NCI-H1930 (cell line): ENCODE measurements at regions not wholly inside any gene's neighbourhood (a gene's known extent, or its start where the extent isn't known, plus 50 kb on each side); places are given as distances from the start of the nearest gene placed in this dataset.
"Not testable (repeated sequence)": the region's sequence is repeated elsewhere in the genome, so short reads cannot be mapped to it uniquely, and the experiment has no call there.

Experiments
- DNase-seq, 2 experiments: peaks; one replicate each; lab custom pipeline; 2025; lab: John Stamatoyannopoulos, UW

DNA sequence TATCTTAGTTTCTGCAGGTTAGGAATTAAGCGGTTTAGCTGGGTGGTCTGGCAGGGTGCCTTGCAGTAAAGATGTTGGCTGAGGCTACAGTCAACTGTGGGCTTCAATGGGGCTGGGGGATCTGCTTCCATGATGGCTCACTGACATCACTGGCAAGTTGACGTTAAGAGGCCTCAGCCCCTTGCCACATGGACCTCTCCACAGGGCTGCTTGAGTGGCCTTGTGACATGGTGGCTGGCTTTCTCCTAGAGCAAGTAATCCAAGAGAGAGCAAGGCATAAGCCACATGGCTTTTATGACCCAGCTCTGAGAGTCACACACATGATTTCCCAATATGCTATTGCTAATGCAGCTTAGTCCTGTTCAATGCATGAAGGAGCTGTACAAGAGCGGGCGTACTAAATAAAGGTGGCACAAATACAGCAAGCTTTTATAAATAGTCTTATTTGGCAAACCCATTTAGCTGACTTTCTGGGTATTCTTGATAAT, 109.1 kb downstream of the SEPTIN7 start:
- no peak for DNase-seq

DNA sequence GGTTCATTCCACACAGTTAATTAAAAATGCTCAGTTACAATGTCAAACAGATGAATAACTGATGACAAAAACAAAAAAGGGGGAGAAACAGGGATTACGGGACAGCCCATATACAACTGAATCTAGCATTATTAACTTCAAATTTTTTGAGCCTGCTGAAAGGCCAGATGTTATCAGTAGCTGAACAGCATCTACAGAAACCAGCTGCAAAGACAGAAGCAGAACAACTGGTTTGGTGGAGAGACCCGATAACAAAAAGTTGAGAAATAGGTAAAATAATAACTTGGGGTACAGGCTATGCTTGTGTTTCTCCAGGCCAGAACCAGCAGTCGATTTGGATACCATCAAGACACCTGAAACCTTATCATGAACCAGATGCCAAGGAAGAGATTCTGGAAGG, 109.8 kb downstream of the SEPTIN7 start:
- DNase-seq: not testable (repeated sequence)

DNA sequence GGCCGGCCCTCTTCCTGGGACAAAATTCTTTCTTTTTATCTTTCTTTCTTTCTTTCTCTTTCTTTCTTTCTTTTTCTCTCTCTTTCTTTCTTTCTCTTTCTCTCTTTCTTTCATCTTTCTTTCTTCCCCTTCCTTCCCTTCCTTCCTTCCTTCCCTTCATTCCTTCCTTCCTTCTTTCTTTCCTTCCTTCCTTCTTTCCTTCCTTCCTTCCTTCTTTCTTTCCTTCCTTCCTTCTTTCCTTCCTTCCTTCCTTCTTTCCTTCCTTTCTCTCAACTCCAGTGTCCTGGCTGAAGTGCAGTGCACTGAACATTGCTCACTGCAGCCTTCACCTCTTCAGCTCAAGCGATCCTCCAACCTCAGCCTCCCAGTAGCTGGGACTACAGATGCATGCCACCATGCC, 112.5 kb downstream of the SEPTIN7 start:
- DNase-seq: not testable (repeated sequence)

DNA sequence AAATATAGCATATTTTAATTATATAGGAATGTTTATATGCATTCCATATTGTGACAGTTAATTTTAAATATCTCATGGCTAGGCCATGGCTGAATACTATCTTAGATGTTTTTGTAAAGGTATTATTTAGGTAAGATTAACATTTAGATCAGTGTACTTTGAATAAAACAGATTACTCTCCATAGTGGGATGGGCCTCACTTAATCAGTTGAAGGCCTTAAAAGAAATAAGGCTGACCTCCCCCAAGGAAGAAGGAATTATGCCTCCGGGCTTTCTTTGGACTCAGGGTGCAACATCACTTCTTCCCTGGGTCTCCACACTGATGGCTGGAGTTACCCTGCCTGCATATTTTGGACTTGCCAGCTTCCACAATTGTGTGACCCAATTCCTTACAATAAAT, 113.4 kb downstream of the SEPTIN7 start:
- DNase-seq: not testable (repeated sequence)

DNA sequence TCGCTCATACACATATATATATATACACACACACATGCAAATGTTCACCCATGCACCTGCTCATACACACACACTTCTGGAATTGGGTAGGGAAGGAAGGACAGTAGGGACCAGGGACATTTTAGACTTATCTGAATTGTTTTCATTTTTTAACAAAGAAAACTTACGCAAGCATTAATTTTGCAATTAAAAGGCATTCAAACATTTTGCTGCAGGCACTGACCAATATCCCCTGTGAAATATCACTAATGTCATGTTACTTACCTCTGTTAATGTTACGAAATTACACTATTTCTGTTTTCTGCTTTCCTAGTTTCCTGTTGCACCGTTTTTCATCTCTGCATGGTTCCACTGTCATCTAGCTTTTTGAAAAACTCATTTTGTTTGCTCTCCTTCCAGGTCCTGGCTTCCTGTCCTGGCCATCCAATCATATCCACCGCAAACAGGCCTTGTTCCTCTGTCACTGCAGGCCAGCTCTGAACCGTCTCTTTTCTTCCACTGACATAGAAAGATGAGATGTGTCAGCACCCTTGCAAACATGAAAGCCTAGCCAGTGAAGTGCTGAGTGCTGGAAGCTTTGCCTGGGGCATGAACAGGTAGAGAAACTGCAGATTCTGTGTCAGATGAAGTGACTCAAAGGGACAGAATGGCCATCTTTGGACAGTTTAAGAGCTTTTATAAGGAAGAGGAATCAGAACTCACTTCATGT, 114.5 kb downstream of the SEPTIN7 start:
- not testable (repeated sequence) for DNase-seq

DNA sequence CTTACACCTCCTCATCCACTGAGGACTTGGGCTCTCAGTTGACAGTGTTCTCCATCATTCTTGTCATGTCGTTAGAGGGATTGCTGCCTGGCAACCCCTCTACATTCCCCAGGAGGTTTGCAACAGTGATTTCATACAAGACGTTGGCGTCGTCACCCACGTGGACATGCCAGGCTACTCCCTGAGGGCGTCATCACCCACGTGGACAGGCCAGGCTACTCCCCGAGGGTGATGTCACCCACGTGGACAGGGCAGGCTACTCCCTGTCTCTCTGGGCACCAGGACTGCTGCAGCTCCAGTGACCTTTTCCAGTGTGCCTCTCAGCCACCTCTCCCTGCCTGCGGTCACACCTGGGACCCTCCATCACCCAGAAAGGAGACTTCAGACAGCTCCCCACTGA, 117.4 kb downstream of the SEPTIN7 start:
- not testable (repeated sequence) for DNase-seq

DNA sequence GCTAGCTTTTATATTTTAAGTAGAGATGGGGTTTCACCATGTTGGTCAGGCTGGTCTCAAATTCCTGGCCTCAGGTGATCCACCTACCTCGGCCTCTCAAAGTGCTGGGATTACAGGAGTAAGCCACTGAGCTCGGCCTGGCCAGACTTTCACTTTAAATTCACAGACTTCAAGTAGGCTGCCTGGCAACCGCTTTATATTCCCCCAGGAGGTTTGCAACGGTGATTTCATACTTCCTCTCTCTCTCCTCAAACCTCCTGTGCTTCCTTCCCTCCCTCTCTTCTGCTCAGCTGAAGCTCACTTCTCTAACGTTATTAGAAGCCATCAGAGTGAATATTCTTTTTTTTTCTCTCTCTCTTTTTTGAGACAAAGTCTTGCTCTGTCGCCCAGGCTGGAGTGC, 118.8 kb downstream of the SEPTIN7 start:
- not testable (repeated sequence) for DNase-seq

DNA sequence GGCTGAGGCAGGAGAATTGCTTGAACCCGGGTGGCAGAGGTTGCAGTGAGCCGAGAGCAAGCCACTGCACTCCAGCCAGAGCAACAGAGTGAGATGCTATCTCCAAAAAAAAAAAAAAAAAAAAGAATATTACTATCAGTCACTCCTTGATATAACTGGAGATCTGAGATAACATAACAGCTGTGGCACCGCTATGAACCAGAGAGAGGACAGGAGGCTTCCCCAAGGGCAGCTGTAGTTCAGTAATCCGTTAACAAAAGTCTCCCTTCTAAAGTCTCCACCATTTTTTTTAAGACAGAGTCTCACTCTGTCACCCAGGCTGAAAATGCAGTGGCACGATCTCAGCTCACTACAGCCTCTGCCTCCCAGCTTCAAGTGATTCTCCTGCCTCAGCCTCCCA, 120.5 kb downstream of the SEPTIN7 start:
- not testable (repeated sequence) for DNase-seq

DNA sequence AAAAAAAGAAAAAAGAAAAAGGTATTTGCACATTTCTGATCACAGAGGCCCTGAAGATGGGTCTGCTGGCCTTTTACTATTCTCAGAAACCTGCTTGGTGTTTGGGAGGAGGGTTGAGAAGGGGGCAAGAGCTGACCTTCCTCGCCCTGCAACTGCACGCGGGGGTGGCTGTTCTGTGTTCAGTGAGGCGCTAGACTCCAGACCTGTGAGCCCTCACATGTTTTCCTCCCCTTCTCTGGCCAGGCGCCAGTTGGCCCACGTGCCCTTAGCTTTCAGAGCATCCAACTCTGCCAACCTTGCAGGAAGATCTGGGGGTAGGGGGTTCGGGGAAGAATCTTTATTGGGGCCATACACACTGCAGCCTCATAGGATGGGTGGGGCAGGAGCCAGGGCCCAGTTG, 123.8 kb downstream of the SEPTIN7 start:
- not testable (repeated sequence) for DNase-seq

DNA sequence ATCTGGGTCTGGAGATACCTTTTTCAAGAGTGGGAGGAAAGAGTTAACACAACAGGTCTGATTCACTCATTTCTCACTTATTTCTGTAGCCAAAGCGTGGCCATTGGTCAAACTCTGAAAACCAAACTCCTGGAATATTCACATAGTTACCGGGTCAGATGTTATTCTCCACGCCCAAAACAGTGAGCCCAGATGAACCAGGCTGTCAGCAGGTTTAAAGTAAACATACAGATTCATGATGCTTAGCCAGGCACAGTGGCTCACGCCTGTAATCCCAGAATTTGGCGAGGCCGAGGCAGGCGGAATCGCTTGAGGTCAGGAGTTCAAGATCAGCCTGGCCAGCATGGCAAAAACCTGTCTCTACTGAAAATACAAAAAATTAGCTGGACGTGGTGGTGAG, 126.1 kb downstream of the SEPTIN7 start:
- not testable (repeated sequence) for DNase-seq

DNA sequence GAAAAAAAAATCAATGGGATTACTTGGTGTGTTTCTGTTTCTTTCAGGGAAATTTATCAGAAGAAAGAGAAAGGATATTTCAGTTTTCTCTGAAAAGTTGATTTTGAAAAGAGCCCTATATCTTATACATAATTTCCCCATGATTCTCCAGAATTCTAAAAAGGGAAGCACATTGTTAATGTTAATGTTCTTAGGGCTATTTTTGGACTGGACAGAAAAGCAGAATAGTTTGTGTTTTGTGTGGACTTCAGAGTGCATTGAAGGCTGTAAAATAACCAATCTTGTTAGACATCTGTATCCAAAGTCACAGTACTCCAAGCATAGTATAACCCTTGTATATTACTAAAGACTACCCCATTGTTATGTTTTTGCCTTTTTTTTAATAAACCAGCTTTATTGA, 130.3 kb downstream of the SEPTIN7 start:
- not testable (repeated sequence) for DNase-seq

DNA sequence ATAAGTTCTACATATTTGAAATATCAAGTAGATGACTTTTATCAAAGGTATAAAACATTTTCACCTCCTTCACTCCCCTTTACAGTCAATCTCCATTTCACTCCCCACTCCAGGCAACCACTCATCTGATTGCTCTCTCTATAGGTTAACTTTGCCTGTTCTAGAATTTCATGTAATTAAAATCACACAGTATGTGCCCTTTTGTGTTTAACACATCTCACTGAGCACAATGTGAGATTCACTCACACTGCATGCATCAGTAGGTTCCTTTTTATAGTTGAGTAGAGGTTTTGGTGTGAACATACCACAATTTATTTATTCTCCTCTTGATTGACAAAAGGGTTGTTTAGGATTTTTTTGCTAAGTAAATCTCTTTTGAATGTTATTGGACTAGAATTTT, 130.7 kb downstream of the SEPTIN7 start:
- DNase-seq: not testable (repeated sequence)

DNA sequence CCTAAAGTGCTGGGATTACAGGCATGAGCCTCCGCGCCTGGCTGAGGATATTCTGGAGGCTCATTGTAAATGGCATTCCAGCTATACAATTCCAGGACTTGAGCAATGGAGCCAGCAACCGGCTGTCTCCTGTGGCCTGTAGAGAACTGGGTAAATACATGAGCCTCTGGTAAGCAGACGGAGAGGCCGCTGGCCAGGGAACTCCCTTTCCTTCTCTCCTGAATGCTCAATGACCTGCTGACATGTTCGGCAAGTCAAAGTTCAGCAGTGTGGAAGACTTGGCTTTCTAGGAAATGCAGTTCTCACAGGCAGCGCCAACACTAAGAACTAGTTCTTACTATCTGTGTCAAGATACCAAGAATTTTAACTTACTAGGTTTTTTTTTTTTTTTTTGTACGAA, 139.8 kb downstream of the SEPTIN7 start:
- not testable (repeated sequence) for DNase-seq

DNA sequence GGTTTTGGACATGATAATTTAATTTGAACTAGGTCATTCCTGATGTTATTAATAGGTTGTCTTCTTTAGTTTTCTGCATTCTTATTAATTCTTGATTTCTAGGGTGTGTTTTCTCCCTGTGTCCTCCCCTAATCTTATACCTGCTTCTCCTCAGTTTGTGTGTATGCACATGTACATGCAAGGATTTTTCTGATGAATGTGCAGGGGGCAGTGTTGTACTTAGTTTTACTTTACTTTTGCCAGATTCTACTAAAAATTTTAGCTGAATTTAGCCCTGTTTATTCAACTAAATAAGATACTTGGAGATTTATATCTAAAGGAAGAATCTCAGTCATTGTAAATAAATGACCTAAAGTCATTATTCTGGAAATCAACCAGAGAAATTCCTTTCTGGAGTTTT, 144.8 kb downstream of the SEPTIN7 start:
- not testable (repeated sequence) for DNase-seq

DNA sequence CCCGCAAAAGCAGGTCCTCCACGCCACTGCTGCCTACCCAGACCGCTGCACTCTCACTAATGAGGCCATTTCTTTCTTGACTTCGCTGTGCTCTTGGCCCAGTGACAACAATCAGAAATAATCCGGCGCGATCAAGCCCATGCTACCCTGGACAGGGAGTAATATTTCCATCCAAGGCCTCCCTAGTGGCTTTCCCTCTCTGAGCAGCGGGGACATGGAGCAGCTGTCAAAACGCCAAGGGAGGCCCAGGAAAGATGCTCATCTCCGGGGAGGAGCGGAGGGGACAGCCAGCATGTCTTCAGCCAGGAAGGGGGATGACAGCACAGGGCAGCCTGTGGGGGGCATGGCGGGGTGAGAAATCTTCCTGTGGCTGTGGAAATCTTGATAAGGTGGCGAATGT, 154.9 kb downstream of the SEPTIN7 start:
- not testable (repeated sequence) for DNase-seq

DNA sequence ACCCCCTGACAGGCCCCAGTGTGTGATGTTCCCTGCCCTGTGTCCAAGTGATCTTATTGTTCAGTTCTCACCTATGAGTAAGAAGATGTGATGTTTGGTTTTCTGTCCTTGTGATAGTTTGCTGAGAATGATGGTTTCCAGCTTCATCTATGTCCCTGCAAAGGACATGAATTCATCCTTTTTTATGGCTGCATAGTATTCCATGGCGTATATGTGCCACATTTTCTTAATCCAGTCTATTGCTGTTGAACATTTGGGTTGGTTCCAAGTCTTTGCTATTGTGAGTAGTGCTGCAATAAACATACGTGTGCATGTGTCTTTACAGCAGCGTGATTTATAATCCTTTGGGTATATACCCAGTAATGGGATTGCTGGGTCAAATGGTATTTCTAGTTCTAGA, 156.1 kb downstream of the SEPTIN7 start:
- DNase-seq: not testable (repeated sequence)

DNA sequence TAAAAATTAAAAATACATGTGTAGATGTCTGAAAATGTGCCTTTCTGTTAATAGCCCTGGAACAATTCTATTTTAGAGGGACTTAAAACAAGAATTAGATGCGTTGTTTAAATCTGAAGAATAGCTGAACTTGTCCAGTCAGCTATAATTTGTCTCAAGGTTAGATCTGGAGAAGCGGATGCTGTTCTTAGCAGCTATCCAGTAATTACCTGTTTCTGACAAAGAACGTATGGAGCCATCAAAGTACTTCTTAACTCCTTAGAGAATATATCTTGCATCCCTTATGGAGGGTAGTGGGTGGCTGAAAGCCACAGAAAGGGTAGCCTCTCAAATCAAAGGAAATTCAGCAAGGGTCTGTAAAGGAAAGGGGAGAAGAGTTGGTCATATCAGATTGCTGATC, 160.4 kb downstream of the SEPTIN7 start:
- not testable (repeated sequence) for DNase-seq

DNA sequence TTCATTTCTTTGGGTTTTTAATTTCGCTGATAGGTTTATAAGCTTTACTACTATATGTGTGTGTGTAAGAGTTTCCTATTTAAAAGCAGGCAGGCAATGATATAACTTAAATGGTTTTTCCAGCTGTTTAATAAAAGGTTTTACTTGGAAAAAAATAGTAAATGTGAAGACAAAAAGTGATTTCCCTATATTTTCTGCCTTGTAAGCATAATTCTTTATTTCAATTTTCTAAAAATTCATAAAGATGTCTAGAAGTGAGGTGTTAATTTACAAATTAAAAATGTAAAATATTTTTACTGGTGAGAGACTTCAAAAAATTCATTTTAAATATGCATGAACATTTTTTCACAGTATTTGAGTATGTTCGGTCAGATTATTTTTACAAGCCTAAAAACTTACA, 161.8 kb downstream of the SEPTIN7 start:
- DNase-seq: not testable (repeated sequence)

DNA sequence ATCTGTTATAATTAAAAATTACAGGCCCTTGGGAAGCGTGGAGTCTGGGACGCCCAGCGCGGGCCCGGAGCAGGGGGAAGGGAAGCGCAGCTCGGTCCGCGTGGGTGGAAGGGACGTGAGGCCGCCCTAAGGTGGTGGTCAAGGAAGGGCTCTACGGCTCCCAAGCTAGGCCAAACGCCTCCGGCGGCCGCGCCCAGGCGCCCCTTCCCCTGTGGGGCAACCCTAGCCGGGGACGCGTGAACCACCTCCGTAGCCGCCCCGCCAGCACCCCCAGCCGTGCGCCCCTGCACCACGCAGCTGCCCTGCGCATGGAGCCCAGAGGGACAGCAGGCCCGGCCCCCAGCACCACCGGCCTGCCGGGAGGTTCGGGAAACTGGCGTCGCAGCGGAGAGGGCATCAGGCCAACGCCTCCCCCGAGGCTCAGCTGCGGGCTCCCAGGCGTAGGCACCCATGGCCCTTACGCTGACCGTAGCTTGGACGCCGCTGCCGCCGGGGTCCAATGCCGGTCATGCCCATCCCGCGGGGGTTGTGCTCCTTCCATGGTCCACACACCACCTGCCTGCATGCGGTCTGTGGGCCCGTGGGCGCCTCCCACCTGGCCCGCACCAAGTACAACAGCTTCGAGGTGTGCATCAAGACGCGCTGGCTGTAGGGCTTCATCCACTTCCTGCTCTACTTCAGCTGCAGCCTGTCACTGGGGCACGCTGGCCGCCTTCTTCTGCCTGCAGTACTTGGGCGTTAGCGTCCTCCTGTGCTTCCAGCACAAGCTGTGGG, 166.7 kb downstream of the SEPTIN7 start:
- DNase-seq: no peak

DNA sequence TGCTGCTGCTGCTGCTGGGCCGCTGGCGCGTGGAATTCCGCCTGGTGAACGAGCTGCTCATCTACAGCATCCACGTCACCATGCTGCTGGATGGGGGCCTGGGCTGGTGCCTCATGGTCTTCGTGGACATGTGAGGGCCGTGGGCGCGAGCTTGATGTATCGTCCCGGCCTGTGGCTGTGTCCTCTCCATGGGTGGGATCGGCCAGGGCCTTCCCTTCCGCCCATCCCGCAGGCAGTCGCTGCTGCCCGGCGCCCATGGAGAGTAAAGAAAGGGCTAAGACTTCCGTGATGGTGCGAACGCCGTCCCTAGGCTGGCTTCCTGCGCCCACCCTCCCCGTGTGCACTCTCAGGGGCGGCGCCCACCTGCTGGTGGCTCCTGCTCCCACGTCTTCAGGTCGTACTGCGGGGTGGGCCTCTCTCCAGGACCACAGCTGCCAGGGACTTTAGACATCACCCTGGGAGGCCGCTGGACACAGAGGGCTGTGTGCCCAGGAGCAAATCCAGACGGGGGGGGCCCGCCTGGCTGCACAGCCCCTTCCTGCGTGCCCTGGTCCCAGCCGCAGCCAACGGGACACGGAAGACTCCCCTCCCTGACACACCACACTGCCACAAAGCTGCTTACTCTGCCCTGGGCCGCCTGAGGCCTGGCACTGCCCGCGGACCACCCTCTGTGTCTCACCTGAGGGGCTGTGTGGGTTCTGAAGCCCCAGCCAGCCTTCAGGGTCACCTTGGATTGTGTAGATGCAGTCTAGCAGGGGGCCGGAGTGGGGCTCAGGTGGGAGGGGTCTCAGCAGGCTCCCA, 167.5 kb downstream of the SEPTIN7 start:
- no peak for DNase-seq

DNA sequence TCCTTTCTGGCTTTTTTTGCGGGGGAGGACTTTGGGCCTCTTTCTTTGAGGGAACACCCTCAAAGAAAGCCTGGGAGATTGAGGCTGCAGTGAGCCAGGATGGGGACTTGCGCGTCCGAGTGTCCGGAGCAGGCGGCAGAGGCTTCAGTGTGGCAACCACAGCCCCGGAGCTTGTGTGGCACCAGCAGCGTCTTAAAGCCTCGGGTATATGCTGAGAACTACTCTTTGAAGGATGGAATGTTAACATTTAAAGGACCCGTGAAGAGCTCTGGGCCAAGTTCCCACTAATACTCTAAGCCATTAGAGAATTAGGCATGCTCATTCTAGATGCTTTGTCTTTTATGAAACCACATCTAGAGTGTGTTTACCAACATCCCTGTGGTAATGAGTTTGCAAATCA, 168.2 kb downstream of the SEPTIN7 start:
- DNase-seq: no peak

DNA sequence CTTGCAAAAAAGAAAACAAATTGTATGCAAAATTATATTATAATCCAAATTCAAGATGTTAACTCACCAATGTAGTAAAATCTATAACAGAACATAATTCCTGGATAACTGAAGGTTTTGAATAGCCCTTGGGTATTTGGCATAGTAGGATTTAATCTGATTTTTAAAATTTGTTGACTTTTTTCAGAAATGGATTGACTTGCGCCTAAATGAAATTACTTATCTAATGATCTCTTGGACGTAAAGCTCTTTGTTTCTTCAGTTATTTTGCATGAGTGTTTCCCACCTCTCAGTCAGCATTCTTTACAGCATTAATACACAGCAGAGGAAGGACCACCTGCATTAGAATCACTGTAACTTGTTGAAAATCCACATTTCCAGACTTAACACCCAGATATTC, 169.6 kb downstream of the SEPTIN7 start:
- DNase-seq: no peak
